Astrocyte of the cerebellum (primary cell): ENCODE measurements at regions not wholly inside any gene's neighbourhood (a gene's known extent, or its start where the extent isn't known, plus 50 kb on each side); places are given as distances from the start of the nearest gene placed in this dataset.

ENCODE experiments used
- DNase-seq: peaks from one replicate; pipeline ENCODE4 v3.0.0-alpha.2; 2011; ENCODE audit warnings: low read depth
- H3K4me3 ChIP-seq: 2 replicates; pipeline ENCODE4 v1.5.1; 2011; ENCODE audit warnings: mild to moderate bottlenecking, low read depth, low read length, moderate library complexity
- CTCF ChIP-seq: IDR thresholded peaks from 2 replicates; pipeline ENCODE4 v1.5.1; 2012; ENCODE audit warnings: low read length, low read depth, moderate library complexity, mild to moderate bottlenecking; ENCODE audit errors: missing control alignments
- in situ Hi-C: cut with HindIII; loops from 2 replicates; pipeline ENCODE4 v1.10.0; 2017; ENCODE audit warnings: low sequenced_read_pairs

GRCh38 chr5:88657136-88657535 is 225.8 kb downstream of the MEF2C start:
- DNase-seq, result no peak
- no peak overlapping the region for H3K4me3 ChIP-seq
- TF ChIP-seq CTCF, result no peak
- in situ Hi-C loops, result no loop called here

- TF ChIP-seq CTCF, result no peak
- no peak for DNase-seq
- in situ Hi-C loops, result no loop called here
- H3K4me3 ChIP-seq, result no peak overlapping the region
Measured at GRCh38 chr5:88656221-88656950, 226.6 kb downstream of the MEF2C start.

DNA sequence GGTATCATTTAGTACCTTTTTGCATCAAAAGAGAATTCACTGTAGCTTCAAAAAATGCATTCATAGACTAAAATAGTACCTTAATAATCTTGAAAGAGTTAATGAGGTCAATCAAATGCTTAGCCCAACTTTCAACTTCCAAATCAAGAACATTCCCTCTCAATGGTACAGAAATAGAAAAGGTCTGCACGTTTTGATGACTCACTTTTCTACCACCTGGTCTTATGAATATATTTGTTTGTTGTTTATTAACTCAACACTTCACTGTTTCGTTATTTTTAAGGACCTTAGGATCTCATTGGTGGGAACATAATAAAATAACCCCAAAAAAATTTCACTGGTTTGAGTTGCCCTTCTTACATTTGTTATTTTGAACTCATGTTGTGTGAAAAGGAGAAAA is 229.5 kb downstream of the MEF2C start:
- no peak for TF ChIP-seq CTCF
- DNase-seq, result no peak
- no peak overlapping the region for H3K4me3 ChIP-seq
- in situ Hi-C loops, result no loop called here

DNA sequence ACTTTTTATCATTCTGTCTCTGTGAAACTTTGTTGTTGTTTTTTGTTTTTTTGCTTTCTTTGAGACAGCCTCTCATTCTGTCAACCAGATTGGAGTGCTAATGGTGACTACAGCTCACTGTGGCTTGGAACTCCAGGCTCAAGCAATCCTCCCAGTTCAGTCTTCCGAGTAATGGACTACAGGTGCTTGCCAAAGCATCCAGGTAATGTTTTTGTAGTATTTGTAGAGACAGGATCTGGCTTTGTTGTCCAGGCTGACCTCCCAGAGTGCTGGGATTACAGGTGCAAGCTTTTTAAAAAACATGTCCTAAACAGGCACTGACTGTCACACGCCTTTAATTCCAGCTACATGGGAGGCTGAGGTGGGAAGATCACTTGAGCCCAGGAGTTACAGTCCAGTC is 235.1 kb downstream of the MEF2C start:
- no peak for DNase-seq
- H3K4me3 ChIP-seq, result no peak overlapping the region
- in situ Hi-C loops, result no loop called here
- no peak for TF ChIP-seq CTCF

GRCh38 chr5:88646866-88647265 is 236.1 kb downstream of the MEF2C start:
- no peak overlapping the region for H3K4me3 ChIP-seq
- TF ChIP-seq CTCF, result no peak
- no peak for DNase-seq
- in situ Hi-C loops, result no loop called here

- no peak for TF ChIP-seq CTCF
- no peak for DNase-seq
- no peak overlapping the region for H3K4me3 ChIP-seq
- in situ Hi-C loops, result loop anchor here (5.0 kb wide), 1 partner anchor 42 kb away; no protein-coding TSS in a partner anchor
Measured at GRCh38 chr5:88644676-88645075, 238.3 kb downstream of the MEF2C start.
